IMR-90 (cell line): ENCODE measurements at regions not wholly inside any gene's neighbourhood (a gene's known extent, or its start where the extent isn't known, plus 50 kb on each side); places are given as distances from the start of the nearest gene placed in this dataset.

Source experiments
- ATAC-seq: fragments of 200-7000 bp; cut with Tn5 transposase; 2 replicates; pipeline ENCODE4 v1.9.1; 2020; ENCODE audit warnings: low read depth, mild to moderate bottlenecking, moderate library complexity
- BruUV-seq: library from RNA; stranded (reverse); fragments of 400-500 nt; replicated peaks from 2 replicates; lab custom pipeline; 2021; lab: Mats Ljungman, UMichigan
- CTCF ChIA-PET: fragments of 300-600 bp; formaldehyde crosslinking; extraction: SDS; loops from one replicate; lab custom pipeline; 2021; ENCODE audit warnings: antibody characterized with exemption; lab: Yijun Ruan, JAX
- POLR2A ChIA-PET: fragments of 300-600 bp; sonication (Branson Sonifier 250); formaldehyde crosslinking; loops from one replicate; lab custom pipeline; 2022; ENCODE audit warnings: antibody characterized with exemption; ENCODE audit not compliant: unreplicated experiment; lab: Charles Lee
- DNase-seq: peaks from one replicate; pipeline ENCODE4 v3.0.0; 2013
- H2AFZ ChIP-seq: replicated peaks from 2 replicates; pipeline ENCODE3; 2013; ENCODE audit warnings: low read length, mild to moderate bottlenecking; ENCODE audit not compliant: poor library complexity
- H2AK5ac ChIP-seq: 2 replicates; pipeline ENCODE4 v1.6.1; 2013; ENCODE audit warnings: low read depth, low read length, inconsistent platforms
- H2AK9ac ChIP-seq: replicated peaks from 2 replicates; pipeline ENCODE3; 2013; ENCODE audit warnings: mild to moderate bottlenecking, low read depth, low read length, moderate library complexity; ENCODE audit not compliant: poor library complexity
- H2BK120ac ChIP-seq: 2 replicates; pipeline ENCODE4 v1.6.1; 2013; ENCODE audit warnings: low read depth, low read length, inconsistent platforms
- H2BK15ac ChIP-seq: 3 replicates; pipeline ENCODE4 v1.6.1; 2013; ENCODE audit warnings: low read depth, low read length, inconsistent platforms
- H2BK20ac ChIP-seq: 2 replicates; pipeline ENCODE4 v1.6.1; 2013; ENCODE audit warnings: low read depth, mild to moderate bottlenecking, inconsistent platforms, low read length, moderate library complexity
- H2BK5ac ChIP-seq: 2 replicates; pipeline ENCODE4 v1.6.1; 2013; ENCODE audit warnings: mild to moderate bottlenecking, low read depth, low read length, inconsistent platforms; ENCODE audit not compliant: poor library complexity, severe bottlenecking
- H3K14ac ChIP-seq: replicated peaks from 2 replicates; pipeline ENCODE4 v1.6.1; 2013; ENCODE audit warnings: low read depth, low read length, inconsistent platforms
- H3K18ac ChIP-seq: 2 replicates; pipeline ENCODE4 v1.6.1; 2013; ENCODE audit warnings: low read depth, low read length, control low read depth
- H3K23ac ChIP-seq: 2 replicates; pipeline ENCODE4 v1.6.1; 2013; ENCODE audit warnings: low read depth, low read length, inconsistent platforms
- H3K27ac ChIP-seq: 2 replicates; pipeline ENCODE4 v1.5.1; 2013; ENCODE audit warnings: mild to moderate bottlenecking, control low read depth, low read length; ENCODE audit not compliant: insufficient read depth
- H3K27me3 ChIP-seq: 2 replicates; pipeline ENCODE4 v1.6.1; 2013; ENCODE audit warnings: low read length; ENCODE audit not compliant: control insufficient read depth, insufficient read depth
- H3K36me3 ChIP-seq: 2 replicates; pipeline ENCODE4 v1.6.1; 2013; ENCODE audit warnings: low read length, mixed read lengths; ENCODE audit not compliant: control insufficient read depth, insufficient read depth
- H3K4ac ChIP-seq: 2 replicates; pipeline ENCODE4 v1.6.1; 2013; ENCODE audit warnings: low read depth, low read length, inconsistent platforms
- H3K4me1 ChIP-seq: 2 replicates; pipeline ENCODE4 v1.6.1; 2013; ENCODE audit warnings: low read length, mixed read lengths; ENCODE audit not compliant: control insufficient read depth, insufficient read depth
- H3K4me2 ChIP-seq: 2 replicates; pipeline ENCODE4 v1.6.1; 2013; ENCODE audit warnings: low read depth, mild to moderate bottlenecking, control low read depth, low read length, moderate library complexity
- H3K4me3 ChIP-seq: 2 replicates; pipeline ENCODE4 v1.5.1; 2013; ENCODE audit warnings: low read depth, mild to moderate bottlenecking, control low read depth, low read length, moderate library complexity; ENCODE audit not compliant: insufficient read depth
- H3K56ac ChIP-seq: 2 replicates; pipeline ENCODE4 v1.6.1; 2013; ENCODE audit warnings: low read length, inconsistent platforms; ENCODE audit not compliant: insufficient read depth; ENCODE audit errors: extremely low read depth
- H3K79me1 ChIP-seq, 2 experiments: 2 replicates each; pipeline ENCODE4 v1.6.1; 2013; ENCODE audit warnings: low read length in 2 of 2, inconsistent platforms in 1 of 2, low read depth in 1 of 2
- H3K9ac ChIP-seq: 2 replicates; pipeline ENCODE4 v1.6.1; 2013; ENCODE audit warnings: low read depth, low read length, control low read depth
- H3K9me1 ChIP-seq: 2 replicates; pipeline ENCODE4 v1.6.1; 2013; ENCODE audit warnings: low read length, inconsistent platforms; ENCODE audit not compliant: insufficient read depth
- H3K9me3 ChIP-seq: 2 replicates; pipeline ENCODE4 v1.6.1; 2013; ENCODE audit warnings: low read length; ENCODE audit not compliant: control insufficient read depth, insufficient read depth
- H4K20me1 ChIP-seq: 2 replicates; pipeline ENCODE4 v1.6.1; 2013; ENCODE audit warnings: low read length, inconsistent platforms; ENCODE audit not compliant: insufficient read depth
- H4K5ac ChIP-seq: 2 replicates; pipeline ENCODE4 v1.6.1; 2013; ENCODE audit warnings: mild to moderate bottlenecking, low read depth, low read length, control low read depth
- H4K8ac ChIP-seq, 2 experiments: 2 replicates each; pipeline ENCODE4 v1.6.1; 2013; ENCODE audit warnings: low read depth in 2 of 2, low read length in 2 of 2, control low read depth in 1 of 2, inconsistent platforms in 1 of 2
- H4K91ac ChIP-seq: 2 replicates; pipeline ENCODE4 v1.6.1; 2013; ENCODE audit warnings: low read depth, low read length, inconsistent platforms; ENCODE audit not compliant: insufficient read depth
- ELK1 ChIP-seq: fragments of 150-350 bp; IDR thresholded peaks from 2 replicates; pipeline ENCODE4 v1.6.1; 2016; ENCODE audit warnings: low read depth, mild to moderate bottlenecking, low read length, moderate library complexity, borderline replicate concordance
- FOS ChIP-seq: fragments of 150-350 bp; IDR thresholded peaks from 2 replicates; pipeline ENCODE4 v1.6.1; 2016; ENCODE audit warnings: low read depth, low read length
- RAD21 ChIP-seq: IDR thresholded peaks from 2 replicates; pipeline ENCODE4 v1.6.1; 2012; ENCODE audit warnings: low read length, improper control_type of control experiment
- SMC3 ChIP-seq: fragments of 150-350 bp; IDR thresholded peaks from 2 replicates; pipeline ENCODE4 v1.6.1; 2016; ENCODE audit warnings: low read depth, mild to moderate bottlenecking, antibody characterized with exemption, low read length, moderate library complexity
- USF2 ChIP-seq: fragments of 150-350 bp; IDR thresholded peaks from 2 replicates; pipeline ENCODE4 v1.6.1; 2017; ENCODE audit warnings: mild to moderate bottlenecking, antibody characterized with exemption, low read length, low read depth
- WGBS, 2 experiments: methylation state at CpG; one replicate each; pipeline versions ENCODE4 v1.1.5 to v1.1.7; 2013; ENCODE audit warnings: missing lambda C conversion rate in 2 of 2; ENCODE audit not compliant: insufficient read length in 1 of 2; ENCODE audit errors: extremely low coverage in 2 of 2; 5-methylcytosine and 5-hydroxymethylcytosine counted together
- dilution Hi-C: fragments of 300-500 bp; cut with HindIII; formaldehyde crosslinking; loops from one replicate; pipeline ENCODE4 v1.14.3; 2018; ENCODE audit warnings: low sequenced_read_pairs; ENCODE audit not compliant: unreplicated experiment
- in situ Hi-C: fragments of 300-500 bp; cut with MboI; formaldehyde crosslinking; loops from 3 replicates; pipeline ENCODE4 v1.14.3; 2019; ENCODE audit warnings: low sequenced_read_pairs, inconsistent platforms, mixed read lengths
- intact Hi-C: fragments of 100-400 bp; cut with micrococcal nuclease; formaldehyde crosslinking; loops from 2 replicates; pipeline ENCODE4 v1.10.0; 2022

- no peaks in the 10 kb centered on the region for H3K27me3 ChIP-seq
- no peak overlapping the region for H2BK5ac ChIP-seq
- ChIA-PET CTCF (no interaction called here), POLR2A (no interaction called here)
- no peak overlapping the region for H2BK20ac ChIP-seq
- H2BK120ac ChIP-seq = no peak overlapping the region
- no TSS peak for BruUV-seq
- no peak overlapping the region for H3K23ac ChIP-seq
- no CpG with 5 or more reads among the region's 1 CpG for WGBS, 2 experiments
- H3K56ac ChIP-seq = no peak overlapping the region
- no peak overlapping the region for H2AFZ ChIP-seq
- H3K79me1 ChIP-seq = no peaks in the 10 kb centered on the region
- no peaks in the 10 kb centered on the region for H3K9me1 ChIP-seq
- in situ Hi-C loops (no loop called here), intact Hi-C loops (no loop called here), dilution Hi-C loops (no loop called here)
- TF ChIP-seq RAD21 (no peak), USF2 (no peak), SMC3 (no peak), ELK1 (no peak), FOS (no peak)
- no peak overlapping the region for H4K5ac ChIP-seq
- H3K4me1 ChIP-seq = no peaks in the 10 kb centered on the region
- H4K91ac ChIP-seq = no peak overlapping the region
- H3K9me3 ChIP-seq = peaks cover 4% of the 10 kb centered on the region; the same call in 1 of the 2 replicates
- H3K9ac ChIP-seq = no peak overlapping the region
- H3K27ac ChIP-seq = no peak overlapping the region
- no peaks in the 10 kb centered on the region for H4K20me1 ChIP-seq
- no peak overlapping the region for H3K4me2 ChIP-seq
- no peak overlapping the region for H3K14ac ChIP-seq
- DNase-seq (no peak), ATAC-seq (no peak)
- no peak overlapping the region for H2AK5ac ChIP-seq
- H4K8ac ChIP-seq = no peak overlapping the region
- no peak overlapping the region for H2AK9ac ChIP-seq
- H3K4me3 ChIP-seq = no peak overlapping the region
- no peaks in the 10 kb centered on the region for H3K36me3 ChIP-seq
- no peak overlapping the region for H3K18ac ChIP-seq
- no peak overlapping the region for H2BK15ac ChIP-seq
- H3K4ac ChIP-seq = no peak overlapping the region
These were observed 941.6 kb upstream of the CDH8 start for GRCh38 chr16:62977876-62978275.
